ENCODE measurements at regions not wholly inside any gene's neighbourhood (a gene's known extent, or its start where the extent isn't known, plus 50 kb on each side); places are given as distances from the start of the nearest gene placed in this dataset.

- no peak for TF ChIP-seq SNAI2 (CRISPR knock-in tag; IDR thresholded peaks at IDR 0.05)
- TF ChIP-seq PPARA (CRISPR knock-in tag; IDR thresholded peaks at IDR 0.05; ENCODE audit: borderline replicate concordance) = no peak
Observed at GRCh38 chr18:56353663-56354260, 284.6 kb downstream of the TXNL1 start (continued).

DNA sequence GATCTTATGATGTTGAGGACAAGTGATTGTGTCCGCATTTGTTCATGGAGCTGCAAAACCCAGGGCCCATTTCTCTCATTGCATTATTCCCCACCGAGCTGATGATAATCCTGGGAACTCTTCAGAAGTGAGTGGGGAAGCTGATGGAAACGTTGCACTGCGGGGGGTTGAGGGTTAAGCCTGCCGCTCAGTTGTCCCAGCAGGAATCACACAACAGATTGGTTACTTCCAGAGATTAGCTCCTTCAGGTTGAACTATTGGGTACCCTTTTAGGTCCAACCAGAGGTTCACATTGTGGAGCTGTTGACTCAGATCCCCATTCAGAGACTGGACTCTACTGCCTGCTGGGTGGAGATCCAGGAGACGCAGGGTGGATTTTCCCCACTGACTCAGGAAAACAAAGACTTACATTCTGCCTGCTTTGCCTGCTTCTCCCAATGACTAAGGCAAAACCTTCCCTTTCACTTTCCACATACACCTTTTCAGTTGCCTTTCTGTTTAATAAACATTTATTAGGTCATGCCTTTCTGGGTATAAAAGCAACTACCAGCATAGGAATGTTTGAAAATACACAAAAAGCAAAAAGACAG lies 286.4 kb downstream of the TXNL1 start:
- TF ChIP-seq ARNTL (CRISPR knock-in tag; IDR thresholded peaks at IDR 0.05; ENCODE audit: borderline replicate concordance, low read depth) = no peak
- TF ChIP-seq ISL1 (CRISPR knock-in tag; IDR thresholded peaks at IDR 0.05) = no peak
- no peak for TF ChIP-seq GLIS3 (CRISPR knock-in tag; IDR thresholded peaks at IDR 0.05)
- no peak for TF ChIP-seq ZNF70 (CRISPR knock-in tag; IDR thresholded peaks at IDR 0.05)
- TF ChIP-seq ZFP30 (CRISPR knock-in tag; IDR thresholded peaks at IDR 0.05) = no peak
- no peak for TF ChIP-seq ZC3H10 (CRISPR knock-in tag; IDR thresholded peaks at IDR 0.05)
- no peak for TF ChIP-seq PPARA (CRISPR knock-in tag; IDR thresholded peaks at IDR 0.05; ENCODE audit: borderline replicate concordance)
- TF ChIP-seq ZNF8 (CRISPR knock-in tag; IDR thresholded peaks at IDR 0.05) = no peak
- TF ChIP-seq ZFP3 (CRISPR knock-in tag; IDR thresholded peaks at IDR 0.05) = no peak
- no peak for TF ChIP-seq RARB (CRISPR knock-in tag; IDR thresholded peaks at IDR 0.05)
- ATAC-seq = no peak

DNA sequence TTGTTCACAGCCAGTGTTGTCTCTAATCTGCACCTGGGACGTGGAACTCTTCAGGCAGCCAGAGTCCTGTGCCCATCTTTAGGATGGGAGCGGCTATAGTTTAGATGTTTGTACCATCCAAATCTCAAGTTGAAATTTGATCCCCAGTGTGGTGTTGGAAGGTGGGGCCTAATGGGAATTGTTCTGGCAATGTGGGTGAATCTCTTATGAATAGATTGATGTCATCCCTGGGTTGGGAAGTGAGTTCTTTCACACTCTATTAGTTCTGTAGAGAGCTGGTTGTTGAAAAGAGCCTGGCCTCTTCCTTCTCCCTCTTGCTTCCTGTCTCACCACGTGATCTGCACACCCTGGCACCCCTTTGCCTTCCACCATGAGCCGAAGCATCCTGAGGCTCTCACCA lies 300.9 kb downstream of the TXNL1 start:
- TF ChIP-seq ZFP30 (CRISPR knock-in tag; IDR thresholded peaks at IDR 0.05) = no peak
- TF ChIP-seq, protein P1, sequence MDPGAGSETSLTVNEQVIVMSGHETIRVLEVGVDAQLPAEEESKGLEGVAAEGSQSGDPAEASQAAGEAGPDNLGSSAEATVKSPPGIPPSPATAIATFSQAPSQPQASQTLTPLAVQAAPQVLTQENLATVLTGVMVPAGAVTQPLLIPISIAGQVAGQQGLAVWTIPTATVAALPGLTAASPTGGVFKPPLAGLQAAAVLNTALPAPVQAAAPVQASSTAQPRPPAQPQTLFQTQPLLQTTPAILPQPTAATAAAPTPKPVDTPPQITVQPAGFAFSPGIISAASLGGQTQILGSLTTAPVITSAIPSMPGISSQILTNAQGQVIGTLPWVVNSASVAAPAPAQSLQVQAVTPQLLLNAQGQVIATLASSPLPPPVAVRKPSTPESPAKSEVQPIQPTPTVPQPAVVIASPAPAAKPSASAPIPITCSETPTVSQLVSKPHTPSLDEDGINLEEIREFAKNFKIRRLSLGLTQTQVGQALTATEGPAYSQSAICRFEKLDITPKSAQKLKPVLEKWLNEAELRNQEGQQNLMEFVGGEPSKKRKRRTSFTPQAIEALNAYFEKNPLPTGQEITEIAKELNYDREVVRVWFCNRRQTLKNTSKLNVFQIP (CRISPR knock-in tag; IDR thresholded peaks at IDR 0.05; ENCODE audit: borderline replicate concordance, low read depth) = no peak
- TF ChIP-seq TSHZ2 (CRISPR knock-in tag; IDR thresholded peaks at IDR 0.05) = no peak
- no peak for TF ChIP-seq CSRNP3 (CRISPR knock-in tag; IDR thresholded peaks at IDR 0.05)
- TF ChIP-seq TOX (CRISPR knock-in tag; IDR thresholded peaks at IDR 0.05; ENCODE audit: borderline replicate concordance) = no peak
- no peak for TF ChIP-seq ZNF565 (CRISPR knock-in tag; conservative IDR thresholded peaks at IDR 0.05; ENCODE audit: low read depth)
- no peak for TF ChIP-seq ESRRG (CRISPR knock-in tag; IDR thresholded peaks at IDR 0.05)
- no peak for TF ChIP-seq ZC3H10 (CRISPR knock-in tag; IDR thresholded peaks at IDR 0.05)
- TF ChIP-seq PATZ1 (CRISPR knock-in tag; IDR thresholded peaks at IDR 0.05; ENCODE audit: borderline replicate concordance) = no peak
- no peak for TF ChIP-seq ZFP3 (CRISPR knock-in tag; IDR thresholded peaks at IDR 0.05)
- no peak for TF ChIP-seq ISL1 (CRISPR knock-in tag; IDR thresholded peaks at IDR 0.05)
- TF ChIP-seq, protein P2, sequence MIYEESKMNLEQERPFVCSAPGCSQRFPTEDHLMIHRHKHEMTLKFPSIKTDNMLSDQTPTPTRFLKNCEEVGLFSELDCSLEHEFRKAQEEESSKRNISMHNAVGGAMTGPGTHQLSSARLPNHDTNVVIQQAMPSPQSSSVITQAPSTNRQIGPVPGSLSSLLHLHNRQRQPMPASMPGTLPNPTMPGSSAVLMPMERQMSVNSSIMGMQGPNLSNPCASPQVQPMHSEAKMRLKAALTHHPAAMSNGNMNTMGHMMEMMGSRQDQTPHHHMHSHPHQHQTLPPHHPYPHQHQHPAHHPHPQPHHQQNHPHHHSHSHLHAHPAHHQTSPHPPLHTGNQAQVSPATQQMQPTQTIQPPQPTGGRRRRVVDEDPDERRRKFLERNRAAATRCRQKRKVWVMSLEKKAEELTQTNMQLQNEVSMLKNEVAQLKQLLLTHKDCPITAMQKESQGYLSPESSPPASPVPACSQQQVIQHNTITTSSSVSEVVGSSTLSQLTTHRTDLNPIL (CRISPR knock-in tag; IDR thresholded peaks at IDR 0.05; ENCODE audit: low read depth) = no peak
- no peak for TF ChIP-seq ARNTL (CRISPR knock-in tag; IDR thresholded peaks at IDR 0.05; ENCODE audit: borderline replicate concordance, low read depth)
- TF ChIP-seq BACH2 (CRISPR knock-in tag; IDR thresholded peaks at IDR 0.05; ENCODE audit: borderline replicate concordance) = no peak
- TF ChIP-seq GLIS3 (CRISPR knock-in tag; IDR thresholded peaks at IDR 0.05) = no peak
- TF ChIP-seq ZNF70 (CRISPR knock-in tag; IDR thresholded peaks at IDR 0.05) = no peak
- ATAC-seq = no peak

Data from SK-N-SH treated with all-trans-retinoic acid at 6 μM for 48 hours (cell line).